ENCODE measurements at regions not wholly inside any gene's neighbourhood (a gene's known extent, or its start where the extent isn't known, plus 50 kb on each side); places are given as distances from the start of the nearest gene placed in this dataset.

DNA sequence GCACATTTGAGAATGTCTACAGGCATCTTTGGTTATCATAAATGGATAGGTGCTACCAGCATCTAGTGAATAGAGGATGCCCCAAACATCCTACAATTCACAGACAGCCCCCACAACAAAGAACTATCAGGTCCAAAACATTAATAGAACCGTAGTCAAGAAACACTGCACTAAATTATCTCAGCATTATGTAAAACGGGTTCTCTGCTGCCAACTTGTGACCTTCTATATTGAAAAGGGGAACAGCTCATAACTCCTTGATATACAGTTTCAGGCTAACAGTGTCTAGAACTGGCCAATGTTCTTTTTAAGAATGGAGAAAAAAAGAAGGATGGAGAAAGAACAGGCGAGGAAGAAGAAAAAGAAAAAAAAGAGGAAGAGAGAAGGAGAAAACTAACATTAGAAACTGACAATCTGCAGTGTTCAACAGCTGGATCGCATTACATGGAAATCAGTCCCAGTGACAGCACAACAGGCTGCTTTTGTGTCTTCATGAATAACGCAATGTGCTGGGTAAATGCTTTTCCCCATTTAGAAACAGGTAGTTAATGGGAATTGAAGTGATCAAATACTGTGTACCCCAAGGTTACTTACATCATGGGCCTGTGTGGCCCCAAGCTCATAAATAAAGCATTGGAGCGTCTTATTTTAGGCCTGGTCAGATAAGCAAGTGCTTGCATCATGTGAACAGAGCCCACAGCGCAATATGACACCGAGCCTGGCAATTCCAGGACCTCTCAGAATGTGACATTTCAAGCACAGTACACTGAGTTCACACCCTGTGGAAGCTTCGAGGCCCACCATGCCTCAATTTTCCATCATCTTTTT is 339.5 kb downstream of the DHX15 start:
- DNase-seq (ENCODE audit: low spot score): no peak

GRCh38 chr4:24243641-24244040 is 340.7 kb downstream of the DHX15 start:
- no peak for DNase-seq (ENCODE audit: low spot score)

GRCh38 chr4:24241511-24241910 is 342.8 kb downstream of the DHX15 start:
- DNase-seq (ENCODE audit: low spot score): no peak

DNA sequence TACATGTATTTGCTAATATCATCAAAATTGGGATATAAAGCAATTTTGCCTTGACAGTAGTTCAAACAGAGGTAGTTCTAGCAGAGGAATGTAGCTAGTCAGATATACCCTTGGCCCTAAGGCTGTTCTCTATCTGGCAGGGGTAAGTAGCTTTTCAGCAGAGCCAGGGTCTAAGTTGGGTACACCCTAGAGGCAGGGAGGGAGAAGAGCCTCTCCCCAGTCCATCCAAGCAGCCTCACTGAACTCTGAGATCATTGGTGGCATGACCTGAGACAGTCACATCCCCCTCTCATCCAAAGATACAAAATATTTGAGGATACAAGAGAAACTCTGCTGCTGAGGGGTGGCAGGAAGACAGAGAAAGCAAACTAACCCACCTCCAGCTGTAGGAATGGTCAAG is 343.7 kb downstream of the DHX15 start:
- DNase-seq (ENCODE audit: low spot score): no peak

- DNase-seq (ENCODE audit: low spot score): no peak
Measured at GRCh38 chr4:24237709-24238108, 346.6 kb downstream of the DHX15 start.

GRCh38 chr4:24236532-24236931 is 346.7 kb upstream of the PPARGC1A start:
- no peak for DNase-seq (ENCODE audit: low spot score)

- no peak for DNase-seq (ENCODE audit: low spot score)
Measured at GRCh38 chr4:24236120-24236519, 346.3 kb upstream of the PPARGC1A start.

GRCh38 chr4:24235618-24236017 is 345.8 kb upstream of the PPARGC1A start:
- DNase-seq (ENCODE audit: low spot score): no peak

GRCh38 chr4:24234288-24234848 is 344.5 kb upstream of the PPARGC1A start:
- no peak for DNase-seq (ENCODE audit: low spot score)

DNA sequence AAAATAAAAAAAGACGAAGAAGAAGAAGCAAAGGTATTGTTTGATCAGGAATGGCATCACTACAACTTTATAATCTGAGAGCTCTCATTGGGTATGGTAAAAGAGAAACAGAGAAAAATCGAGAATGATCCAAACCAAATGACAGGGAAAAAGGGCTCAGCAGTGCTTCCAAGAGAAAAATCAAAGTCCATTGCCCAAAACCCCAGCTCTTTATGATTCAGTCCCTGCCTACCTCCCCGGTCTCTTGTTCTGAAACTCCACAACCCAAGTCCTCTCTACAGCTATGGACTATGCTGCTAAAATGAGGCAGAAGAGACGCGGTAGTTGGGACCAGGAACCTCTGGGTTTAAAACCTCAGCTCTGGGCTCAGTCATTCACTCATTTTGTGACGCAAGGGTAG is 341.1 kb upstream of the PPARGC1A start:
- DNase-seq (ENCODE audit: low spot score): no peak

- no peak for DNase-seq (ENCODE audit: low spot score)
Measured at GRCh38 chr4:24229978-24230377, 340.1 kb upstream of the PPARGC1A start.

GRCh38 chr4:24228692-24229091 is 338.8 kb upstream of the PPARGC1A start:
- DNase-seq (ENCODE audit: low spot score): no peak

- peak; percentile 1 for DNase-seq (ENCODE audit: low spot score)
Measured at GRCh38 chr4:24226667-24227066, 336.8 kb upstream of the PPARGC1A start.

GRCh38 chr4:24226023-24226422 is 336.2 kb upstream of the PPARGC1A start:
- peak; percentile 50 for DNase-seq (ENCODE audit: low spot score)

DNA sequence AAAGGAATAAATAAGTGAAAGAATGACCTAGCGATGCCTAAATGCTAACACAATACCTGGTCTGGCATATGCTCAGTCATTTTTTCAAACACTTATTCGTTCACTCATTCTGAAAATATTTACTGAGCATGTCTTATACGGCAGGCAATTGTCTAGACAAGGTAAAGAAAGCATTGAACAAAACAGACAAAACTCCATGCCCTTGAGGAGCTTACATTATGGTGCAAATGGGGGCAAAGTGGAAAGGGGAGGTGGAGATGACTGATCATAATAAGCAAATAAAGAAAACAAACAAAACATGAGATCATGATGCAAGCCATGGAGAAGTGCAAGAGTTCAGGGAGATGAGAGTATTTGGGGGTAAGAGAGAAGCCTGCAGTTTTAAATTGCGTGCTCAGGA is 334.6 kb upstream of the PPARGC1A start:
- DNase-seq (ENCODE audit: low spot score): no peak

DNA sequence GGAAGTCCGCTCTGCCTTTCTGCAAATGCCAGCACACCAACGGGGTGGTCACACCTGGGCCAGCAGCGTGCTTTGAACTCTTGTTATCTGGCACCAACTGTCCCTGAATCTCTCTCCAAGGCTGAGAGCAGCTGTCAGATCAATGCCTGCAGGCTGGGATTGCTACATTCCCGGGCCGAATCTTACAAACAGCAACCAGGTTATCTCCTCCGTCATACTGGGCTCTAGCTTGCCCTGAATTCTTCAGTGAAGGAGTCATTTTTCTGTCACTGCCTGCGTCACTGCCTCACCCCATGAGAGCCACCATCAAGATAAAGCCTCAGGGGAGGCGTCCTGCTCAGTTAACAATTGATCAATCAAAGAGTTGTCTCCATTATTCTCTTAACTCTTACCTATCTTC is 329.4 kb upstream of the PPARGC1A start:
- DNase-seq (ENCODE audit: low spot score): no peak

DNA sequence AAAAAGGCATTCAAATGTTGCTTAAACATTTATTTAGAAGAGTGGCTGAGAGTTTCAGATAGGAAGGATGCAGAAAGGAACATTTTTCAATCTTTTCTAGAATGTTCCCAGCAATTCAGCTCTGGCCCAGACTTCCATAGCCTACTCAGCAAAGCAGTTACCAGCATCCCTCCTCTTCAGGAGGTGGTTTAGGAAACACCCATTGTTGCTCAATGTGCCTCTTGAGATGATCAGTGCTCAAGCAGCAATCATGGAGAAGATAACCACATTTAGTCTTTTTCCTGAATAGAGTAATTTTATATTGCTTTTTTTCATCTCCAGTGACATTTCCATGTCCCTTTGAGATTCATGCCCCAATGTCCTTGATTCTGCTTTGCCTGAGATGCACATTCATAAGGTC is 328.7 kb upstream of the PPARGC1A start:
- no peak for DNase-seq (ENCODE audit: low spot score)

GRCh38 chr4:24214796-24215195 is 324.9 kb upstream of the PPARGC1A start:
- no peak for DNase-seq (ENCODE audit: low spot score)

- no peak for DNase-seq (ENCODE audit: low spot score)
Measured at GRCh38 chr4:24213961-24214360, 324.1 kb upstream of the PPARGC1A start.

DNA sequence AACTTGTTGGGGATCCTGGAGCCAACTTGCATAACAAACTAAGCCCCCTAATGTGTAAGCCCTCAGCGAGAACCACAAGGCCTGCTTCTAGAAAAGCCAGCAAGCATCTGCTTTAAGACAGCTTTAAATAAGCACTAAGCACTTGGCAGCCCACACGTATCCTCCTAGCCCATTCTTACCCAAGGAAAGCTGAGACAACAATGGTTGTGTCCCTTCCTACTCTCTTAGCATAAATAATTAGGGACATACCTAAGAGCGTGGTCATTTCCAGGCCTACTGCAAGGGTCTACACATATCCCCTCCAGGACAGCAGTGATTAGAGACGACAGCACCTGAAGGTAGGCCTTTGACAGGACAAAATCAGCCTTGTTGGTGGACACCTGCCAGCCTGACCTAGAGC is 322.8 kb upstream of the PPARGC1A start:
- no peak for DNase-seq (ENCODE audit: low spot score)

DNA sequence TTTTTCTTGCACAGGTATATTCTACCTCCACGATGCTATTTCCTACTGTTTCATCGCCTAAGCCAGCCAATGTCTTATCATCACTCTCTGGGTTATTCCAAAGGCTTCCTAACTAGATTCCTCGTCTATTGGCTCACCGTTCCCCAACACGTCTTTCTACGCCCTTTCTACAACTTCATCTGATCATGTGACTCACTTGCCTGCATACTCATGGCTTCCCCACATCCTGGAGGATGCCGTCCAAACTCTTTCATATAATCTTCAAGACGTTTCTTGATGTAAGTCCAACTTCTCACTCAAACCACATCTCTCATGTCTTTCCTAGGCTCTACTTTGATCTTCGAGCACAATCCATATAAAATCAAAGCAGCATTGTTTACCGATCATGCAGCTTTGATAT is 322.0 kb upstream of the PPARGC1A start:
- no peak for DNase-seq (ENCODE audit: low spot score)

DNA sequence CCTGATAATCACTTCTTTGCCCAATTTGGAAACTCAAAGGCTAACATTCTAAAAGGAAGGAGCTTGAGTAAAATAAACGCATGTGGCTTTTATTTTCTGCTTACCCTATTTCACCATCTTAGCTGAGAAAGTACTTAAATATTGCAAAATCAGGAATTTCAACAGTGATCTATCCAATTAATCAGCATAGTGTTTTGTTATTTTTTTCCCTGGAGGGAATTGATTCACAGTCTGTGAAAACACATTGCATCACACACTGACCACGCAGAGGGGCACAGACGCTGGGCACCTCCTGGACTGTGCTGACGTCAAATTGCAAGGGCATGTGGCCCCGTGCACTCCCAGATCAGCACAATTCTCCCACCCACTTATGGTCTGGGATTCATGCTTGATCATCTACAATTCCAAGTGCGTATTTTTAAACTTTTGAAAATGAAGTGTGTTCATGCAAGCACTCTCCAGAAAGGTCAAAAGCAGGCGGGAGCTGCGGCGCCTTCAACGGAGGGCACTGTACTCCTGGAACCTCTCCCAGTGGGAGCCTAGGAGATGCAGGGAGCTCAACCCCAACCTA is 320.6 kb upstream of the PPARGC1A start:
- DNase-seq (ENCODE audit: low spot score): no peak

GRCh38 chr4:24209906-24210305 is 320.1 kb upstream of the PPARGC1A start:
- no peak for DNase-seq (ENCODE audit: low spot score)

- no peak for DNase-seq (ENCODE audit: low spot score)
Measured at GRCh38 chr4:24209131-24209530, 319.3 kb upstream of the PPARGC1A start.
